Ammon's horn (tissue), 1 donor: ENCODE measurements at regions not wholly inside any gene's neighbourhood (a gene's known extent, or its start where the extent isn't known, plus 50 kb on each side); places are given as distances from the start of the nearest gene placed in this dataset.
"Not testable (repeated sequence)": the region's sequence is repeated elsewhere in the genome, so short reads cannot be mapped to it uniquely, and the experiment has no call there.

ENCODE experiments used
- DNase-seq: peaks from one replicate; pipeline ENCODE4 v3.0.0-alpha.2; 2016; ENCODE audit warnings: low spot score

DNA sequence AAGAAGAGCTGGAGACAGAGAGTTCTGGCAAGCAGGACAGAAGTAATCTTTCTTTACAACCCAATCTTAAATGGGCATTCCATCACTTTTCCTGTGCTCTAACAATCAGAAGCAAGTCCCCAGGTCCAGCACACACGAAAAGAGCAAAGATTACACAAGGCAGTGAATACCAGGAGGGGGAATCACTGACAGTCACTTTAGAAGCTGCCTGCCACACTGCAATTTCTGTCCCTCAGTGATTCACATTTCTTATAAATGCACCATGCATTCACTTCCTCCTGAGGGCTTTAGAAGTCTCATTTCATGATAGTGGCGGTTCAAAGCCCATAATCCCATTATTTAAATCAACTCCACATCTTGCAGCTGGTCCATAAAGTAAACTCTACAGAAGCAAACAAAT, 362.5 kb downstream of the POM121L12 start:
- DNase-seq: no peak

DNA sequence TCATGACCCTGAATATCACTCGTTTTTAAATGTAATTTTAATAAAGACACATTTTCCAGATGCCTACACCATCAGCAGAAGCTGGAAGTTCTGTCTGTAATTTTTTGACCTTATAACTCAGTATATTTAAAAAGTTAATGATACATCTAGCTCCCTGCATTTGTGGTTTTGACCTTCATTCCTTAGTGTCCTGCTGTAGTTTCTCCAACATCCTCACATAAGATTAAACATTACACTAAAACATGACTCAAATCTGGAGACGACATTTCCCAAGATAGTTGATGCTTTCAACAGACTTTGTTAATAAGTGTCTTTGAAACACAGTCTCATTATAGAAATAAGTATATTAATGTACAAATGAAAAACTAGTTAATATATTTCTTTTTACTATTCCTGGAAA, 363.1 kb downstream of the POM121L12 start:
- no peak for DNase-seq

DNA sequence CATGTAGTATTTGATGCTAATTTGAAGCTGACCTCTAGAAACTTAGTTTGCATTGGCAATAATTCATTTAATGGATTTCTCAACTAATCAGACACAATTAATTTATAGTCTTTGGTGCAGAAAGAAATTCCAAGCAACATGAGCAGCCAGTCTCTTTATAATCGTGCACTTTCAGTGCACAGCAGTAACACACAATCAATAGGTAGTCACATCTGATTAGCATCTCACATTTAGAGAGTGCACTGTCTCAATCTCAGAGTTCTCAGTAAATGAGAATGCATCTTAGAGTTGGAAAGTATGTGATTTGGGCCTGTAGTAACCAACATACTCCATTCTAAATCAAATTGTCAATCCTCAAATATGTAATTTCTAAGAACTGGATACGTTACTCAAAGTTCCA, 377.6 kb downstream of the POM121L12 start:
- DNase-seq: no peak

DNA sequence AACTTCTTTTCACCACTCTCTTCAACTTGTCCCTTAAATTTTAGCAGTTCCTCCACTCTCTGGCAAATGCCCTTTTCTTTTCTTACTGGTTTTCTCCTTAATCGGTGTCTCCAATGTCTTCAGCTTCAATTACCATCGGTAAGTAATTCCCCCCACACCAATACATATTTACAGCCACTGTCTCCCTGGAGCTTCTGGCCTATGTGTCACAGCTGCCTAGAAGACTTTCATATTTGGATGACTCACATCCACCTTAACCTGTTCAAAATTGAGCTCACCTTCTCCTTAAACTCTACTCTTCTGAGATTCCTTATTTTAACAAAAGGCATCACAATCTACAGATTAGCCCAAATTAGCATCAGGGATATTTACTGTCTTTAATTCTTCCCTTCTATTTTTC, 380.4 kb downstream of the POM121L12 start:
- DNase-seq: no peak

DNA sequence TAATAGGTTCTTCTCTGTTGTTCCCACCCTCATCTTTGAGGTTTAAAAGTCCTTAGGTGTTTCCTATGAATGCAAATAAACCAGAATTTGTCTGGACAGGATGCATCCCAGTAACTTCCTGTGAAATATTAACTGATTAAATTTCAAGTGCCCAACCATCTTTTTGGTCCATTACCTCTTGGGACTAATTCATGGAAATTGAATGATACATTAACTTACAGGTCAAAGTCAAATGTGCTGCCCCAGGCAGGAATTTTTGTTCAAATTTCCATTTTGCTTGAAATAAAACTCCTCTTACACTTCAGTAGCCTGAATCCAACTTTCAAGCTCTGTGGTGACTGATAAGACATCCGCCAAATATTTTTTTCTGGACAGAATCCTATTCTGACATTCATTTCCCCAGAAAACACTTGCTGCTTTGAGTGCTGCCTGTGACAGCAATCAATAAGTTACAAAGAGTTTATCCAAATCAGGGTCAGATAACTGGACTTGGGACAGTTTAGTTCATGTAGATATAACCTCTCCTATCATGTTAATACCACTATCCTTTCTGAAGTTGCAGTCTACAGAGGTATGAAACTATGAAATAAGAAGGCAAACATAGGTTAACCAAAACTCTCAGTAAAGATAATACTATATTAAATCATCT, 383.5 kb downstream of the POM121L12 start:
- no peak for DNase-seq

DNA sequence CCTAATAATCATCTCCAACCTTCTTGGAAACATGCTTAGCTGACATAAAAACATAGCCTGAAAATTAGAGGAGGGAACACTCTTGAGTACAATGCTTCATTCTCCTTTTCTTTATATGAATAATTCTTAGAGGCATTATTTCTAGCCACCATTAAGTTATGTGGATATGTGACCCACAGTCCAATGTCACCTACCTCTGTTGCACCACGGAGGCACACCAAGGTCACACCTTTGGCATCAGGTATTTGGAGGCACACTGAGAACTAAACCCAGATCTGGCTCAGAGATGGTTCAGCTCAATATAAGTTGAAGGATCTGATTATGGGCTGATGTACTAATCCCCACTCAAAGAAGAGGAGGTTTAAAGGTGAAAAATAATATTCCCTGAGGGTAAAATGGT, 385.1 kb downstream of the POM121L12 start:
- DNase-seq: no peak

DNA sequence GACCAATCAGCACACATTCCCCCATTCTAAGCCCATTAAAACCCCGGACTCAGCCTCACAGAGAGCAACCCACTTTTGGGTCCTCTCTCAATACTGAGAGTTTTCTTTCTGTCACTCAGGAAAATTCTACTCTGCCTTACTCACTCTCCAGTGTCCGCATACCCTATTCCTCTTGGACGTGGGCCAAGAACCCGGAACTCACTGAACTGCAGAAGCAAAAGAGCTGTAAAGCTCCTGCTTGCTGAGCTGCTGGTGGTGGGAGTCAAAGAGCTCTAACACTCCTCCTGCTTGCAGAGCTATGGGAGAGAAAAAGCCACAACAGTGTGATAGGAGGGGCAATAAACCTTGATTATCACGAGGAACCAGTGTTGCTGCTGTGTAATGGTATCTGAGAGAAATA, 386.9 kb downstream of the POM121L12 start:
- no peak for DNase-seq

DNA sequence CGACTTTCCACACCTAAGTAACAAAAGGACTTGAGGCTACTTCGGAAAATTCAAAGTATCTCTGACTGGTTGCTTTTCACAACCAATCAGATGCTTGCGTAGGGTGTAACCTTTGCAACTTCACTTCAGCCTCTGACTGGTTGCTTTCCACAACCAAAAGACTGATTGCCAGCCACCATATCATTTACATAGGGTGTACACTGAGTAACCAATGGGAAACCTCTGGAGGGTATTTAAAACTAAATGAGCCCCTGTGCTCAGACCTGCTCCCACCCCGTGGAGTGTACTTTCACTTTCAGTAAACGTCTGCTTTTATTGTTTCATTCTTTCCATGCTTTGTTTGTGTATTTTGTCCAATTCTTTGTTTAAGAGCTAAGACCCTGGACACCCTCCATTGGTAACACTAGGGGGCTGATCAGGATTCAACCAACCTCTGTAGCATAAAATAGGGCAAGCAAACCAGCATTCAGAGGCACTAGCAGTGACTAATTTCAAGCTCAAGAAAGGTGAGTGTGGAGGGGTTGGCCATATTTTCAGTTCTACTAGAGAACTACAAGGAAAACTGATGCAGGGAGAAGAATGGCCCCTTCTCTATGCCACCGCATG, 390.8 kb downstream of the POM121L12 start:
- no peak for DNase-seq

DNA sequence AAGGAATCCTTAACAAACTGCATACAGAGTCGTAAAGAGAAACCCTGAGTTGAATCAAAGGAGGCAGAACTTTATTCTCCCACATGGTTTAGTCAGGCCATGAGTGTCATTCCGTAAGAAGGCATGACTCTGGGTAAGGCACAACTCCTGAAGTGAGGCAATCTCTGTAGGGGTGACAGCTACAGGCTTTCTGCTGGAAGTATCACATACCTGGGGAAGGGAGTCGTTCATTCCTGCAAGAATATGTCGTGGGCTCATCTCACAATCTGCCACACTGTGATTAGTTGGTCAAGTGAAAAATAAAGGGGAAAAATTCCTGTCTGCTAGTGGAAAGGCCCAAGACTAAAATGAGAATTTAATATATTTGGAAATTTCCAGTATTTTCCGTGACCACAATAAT, 392.6 kb downstream of the POM121L12 start:
- no peak for DNase-seq

DNA sequence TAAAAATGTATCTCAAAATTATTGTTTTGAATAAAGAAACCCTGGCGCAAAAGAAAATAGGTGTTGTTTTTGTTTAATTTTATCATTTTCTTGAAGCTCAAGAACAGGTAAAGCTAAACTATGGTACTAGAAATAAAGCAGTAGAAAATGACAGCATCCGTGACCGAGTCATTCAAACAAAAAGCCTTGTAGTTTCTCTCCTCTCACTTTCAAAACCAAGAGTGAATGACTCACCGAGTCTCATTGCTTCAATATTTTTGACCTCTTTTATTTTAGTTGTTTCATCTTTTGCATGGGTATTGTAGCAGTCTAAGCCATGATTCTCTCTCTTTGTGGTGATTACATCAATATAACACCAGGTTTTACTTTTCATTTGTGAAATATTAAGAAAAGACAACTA, 396.5 kb downstream of the POM121L12 start:
- no peak for DNase-seq

DNA sequence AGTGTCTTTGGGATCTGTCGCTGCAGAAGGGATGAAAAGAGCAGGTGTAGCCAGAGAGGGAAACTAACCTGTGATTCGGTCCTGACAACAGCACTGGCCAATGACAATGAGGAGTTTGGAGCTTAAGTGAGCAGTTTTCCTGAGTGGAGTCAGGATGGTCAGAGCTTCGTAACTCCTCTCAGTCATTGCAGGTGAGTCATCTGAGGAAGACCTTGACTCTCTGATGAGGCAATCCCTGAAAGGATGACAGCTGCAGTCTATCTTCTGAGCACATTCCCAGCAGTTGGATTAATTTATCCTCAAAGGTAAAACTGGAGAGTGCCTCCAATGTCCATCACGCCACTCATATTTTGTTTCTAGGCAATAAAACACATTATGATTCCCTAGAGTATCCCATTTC, 401.9 kb downstream of the POM121L12 start:
- no peak for DNase-seq

DNA sequence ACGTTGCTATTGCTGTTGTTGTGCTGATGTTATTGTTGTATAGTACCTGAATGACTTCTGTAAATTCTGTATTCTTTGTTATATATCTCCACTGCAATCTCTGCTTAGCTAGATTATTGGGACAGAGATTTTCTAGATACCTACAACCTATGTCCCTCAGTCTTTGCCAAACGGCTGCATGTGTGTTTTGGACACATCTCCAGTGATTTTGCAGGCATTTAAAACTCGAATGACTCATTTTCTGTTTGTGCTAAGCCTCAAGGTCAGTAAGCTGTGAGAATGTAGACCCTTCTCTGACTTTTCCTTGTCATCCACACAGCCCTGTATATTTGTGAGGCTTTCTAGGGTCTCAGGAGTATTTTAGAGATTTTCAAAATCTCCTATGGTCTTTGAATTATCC, 410.7 kb downstream of the POM121L12 start:
- no peak for DNase-seq

DNA sequence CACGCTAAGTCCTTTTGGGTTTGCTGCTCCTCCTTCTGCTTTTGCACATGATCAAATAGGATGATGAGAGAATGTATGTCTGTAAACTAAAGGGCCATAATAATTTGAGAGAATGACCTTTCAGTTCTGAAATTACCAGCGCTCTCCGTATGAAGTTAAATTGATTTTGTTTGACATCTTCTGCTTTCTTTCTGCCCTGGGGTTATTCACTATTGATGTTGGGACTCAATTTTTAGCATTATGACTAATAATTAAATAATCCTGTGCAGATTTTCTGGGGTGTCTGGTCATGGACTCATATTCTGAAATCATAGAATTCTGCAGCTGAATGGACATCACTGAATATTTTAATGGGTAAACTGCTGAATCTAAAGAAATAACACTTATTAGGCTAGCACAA, 423.2 kb downstream of the POM121L12 start:
- no peak for DNase-seq

DNA sequence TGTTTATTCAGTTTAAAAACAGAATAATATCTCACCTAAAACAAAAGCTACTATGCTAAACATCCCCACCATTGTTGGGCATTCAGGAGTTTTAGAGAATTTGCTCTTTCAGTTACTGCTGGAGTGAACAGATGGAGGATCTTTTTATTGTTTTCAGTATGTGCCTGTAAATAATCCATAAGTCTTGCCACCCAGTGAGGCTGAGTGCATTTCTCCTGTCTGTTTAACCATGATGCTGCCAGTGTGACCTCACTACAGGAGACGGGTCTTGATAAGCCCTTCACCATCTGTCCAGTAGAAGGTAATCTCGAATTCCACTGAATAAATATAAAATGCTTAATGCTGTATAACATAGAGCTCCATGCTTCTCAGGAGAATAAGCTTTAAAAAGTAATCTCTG, 430.9 kb downstream of the POM121L12 start:
- no peak for DNase-seq

DNA sequence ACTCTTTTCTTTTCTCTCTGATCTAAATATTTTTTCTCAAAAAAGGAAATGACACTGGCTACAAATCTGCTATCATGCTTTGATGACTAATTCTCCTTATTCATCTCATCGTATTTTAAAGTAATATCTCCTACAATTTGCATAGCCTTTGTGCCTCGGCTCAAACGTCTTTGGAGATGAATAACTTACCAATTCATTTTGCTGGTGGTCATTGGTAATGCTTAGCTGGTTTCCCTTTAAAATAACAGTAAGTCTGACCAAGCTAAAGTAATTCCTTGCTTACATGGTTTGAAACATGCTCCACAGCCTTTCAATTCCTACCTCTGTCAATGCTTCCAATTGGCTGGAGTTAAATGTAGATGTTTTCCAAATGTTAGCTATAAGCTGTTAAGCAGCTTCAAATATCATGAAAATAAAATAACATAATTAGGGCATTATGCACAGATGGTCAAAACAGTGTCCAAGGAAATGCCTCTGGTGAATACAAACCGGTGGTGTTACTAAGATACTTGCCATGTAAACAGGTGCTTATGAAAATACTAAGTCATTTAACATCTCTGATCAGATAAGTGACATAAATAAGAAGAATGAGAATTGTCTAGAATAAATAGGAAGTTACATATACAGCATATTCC, 435.0 kb downstream of the POM121L12 start:
- DNase-seq: no peak

DNA sequence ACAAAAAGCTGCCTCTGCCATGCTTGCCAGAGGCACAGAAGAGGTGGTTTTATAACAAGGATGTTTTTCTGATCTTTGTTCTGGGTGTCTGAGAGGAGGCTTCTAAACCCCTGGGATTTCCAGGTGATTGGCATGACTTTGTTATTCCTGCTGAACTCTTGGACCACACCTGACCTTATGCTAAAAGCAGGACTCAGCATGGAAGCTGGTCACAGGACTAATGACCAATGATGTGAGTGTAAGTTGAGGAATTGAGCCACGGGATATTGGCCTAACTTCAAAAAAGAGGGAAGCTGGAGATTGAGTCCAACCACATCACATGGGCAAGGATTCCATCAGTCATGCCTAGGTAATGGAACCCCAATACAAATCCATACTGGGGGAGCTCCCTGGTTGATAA, 437.9 kb downstream of the POM121L12 start:
- DNase-seq: no peak

DNA sequence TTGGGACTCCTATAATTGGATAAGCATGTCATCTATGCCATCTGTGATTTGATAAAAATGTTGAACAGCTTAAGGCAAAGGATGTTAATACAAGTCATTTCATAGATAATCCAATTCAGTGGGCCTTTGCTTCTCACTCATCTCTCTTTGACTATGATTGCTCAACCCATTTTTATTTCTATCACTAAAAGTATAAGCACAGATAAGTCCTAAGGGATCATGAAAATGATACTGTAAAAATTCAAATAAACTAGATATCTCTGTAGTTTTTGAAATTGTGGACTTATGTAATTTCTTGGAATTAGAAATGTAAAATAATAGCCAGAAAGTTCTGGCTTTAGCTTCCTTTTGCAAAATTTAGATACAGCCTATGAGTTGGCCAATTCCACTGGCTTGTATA, 440.3 kb downstream of the POM121L12 start:
- no peak for DNase-seq

DNA sequence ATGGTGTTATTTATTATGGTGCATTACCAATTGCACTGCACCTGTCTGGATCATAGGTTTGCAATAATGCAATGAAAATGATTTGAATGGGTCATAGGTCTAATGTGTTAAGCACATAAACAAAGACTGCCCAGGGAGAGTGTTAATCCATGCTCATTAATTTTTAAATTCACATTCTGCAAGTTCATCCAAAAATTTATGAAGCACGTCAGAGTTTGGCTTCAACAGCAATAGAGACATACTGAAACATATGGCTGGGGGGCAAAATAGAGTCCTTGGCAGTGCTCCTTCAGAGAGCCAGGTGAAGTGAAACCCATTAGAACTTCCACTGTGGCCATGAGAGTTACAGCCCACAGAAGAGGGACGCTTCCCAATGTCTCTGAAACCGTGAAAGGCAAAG, 441.1 kb downstream of the POM121L12 start:
- no peak for DNase-seq

DNA sequence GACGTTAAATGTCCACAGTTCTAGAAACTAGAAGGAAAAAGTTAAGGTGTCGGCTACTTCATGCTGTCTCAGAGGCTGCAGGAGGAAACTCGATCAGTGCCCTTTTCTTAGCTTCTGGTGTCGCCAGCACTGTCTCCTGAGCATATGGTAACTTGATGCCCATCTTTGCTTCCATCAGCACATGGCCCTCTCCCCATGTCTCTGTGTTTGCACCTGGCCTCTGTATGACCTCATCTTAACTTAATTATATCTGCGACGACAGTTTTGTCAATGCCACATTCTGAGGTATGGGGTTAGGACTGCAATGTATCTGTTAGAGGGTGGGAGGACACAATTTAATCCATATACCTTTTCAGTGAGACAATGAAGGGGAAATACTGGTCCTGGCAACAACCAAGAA, 449.9 kb downstream of the POM121L12 start:
- no peak for DNase-seq

DNA sequence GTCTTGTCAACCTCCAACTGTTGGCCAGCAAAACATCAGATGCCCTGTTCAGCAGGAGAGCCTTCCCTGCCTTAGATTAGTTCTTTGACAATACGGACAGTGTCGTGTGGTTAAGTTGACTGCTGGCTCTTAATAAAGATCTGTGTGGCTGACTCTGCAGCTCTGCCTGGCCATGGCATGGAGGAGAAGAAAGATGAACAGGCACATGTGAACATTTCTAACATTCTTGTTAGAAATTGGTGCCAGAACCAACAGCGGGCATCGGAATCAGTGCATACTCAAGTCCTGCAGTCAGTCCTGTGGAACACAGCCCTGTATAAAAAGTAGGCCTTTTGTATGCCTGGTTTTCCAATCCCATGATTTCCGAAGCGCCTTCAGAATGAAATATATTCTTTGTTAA, 455.6 kb downstream of the POM121L12 start:
- DNase-seq: no peak

DNA sequence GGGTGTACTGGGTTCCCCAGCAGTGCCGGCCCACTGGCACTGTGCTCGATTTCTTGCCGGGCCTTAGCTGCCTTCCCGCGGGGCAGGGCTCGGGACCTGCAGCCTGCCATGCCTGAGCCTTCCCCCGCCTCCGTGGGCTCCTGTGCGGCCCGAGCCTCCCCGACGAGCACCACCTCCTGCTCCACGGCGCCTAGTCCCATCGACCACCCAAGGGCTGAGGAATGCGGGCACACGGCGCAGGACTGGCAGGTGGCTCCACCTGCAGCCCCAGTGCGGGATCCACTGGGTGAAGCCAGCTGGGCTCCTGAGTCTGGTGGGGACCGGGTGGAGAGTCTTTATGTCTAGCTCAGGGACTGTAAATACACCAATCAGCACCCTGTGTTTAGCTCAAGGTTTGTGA, 459.7 kb downstream of the POM121L12 start:
- not testable (repeated sequence) for DNase-seq

DNA sequence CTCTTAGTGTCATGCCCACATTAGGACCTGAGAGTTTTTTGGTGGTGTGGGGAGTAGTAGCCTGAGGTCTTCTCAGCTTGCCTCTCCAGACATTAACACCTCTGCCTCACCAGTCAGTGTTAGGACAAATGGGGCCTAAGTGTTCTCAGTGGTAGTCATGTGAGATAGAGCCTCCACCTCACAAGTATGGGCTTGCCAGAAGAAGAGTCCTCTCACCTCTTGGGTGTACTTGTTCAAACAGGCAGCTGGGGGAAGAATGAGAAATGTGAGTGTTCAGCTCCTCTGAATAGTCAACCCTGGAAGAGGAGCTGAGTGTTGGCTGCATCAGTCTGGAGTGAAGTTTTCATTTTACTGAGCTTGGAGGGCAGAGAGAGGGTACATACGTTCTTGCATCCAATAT, 464.6 kb downstream of the POM121L12 start:
- DNase-seq: no peak

DNA sequence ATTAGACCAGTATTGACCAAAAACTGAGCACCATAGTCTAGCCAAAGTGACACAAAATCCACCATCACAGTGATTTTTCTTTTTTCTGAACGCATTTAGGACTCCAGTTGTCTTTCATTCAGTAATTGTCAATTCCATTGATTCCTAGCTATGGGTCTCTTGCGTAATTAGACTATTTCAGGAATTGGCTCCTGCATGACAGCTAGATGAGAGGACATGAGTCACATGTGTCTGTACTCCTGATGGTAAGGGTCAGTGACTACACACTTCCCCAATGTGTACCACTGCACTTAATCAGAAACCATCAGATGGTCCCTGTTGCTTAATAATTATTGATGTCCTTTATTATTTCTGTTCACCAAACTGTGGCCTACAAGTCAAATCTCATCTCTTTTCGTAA, 469.5 kb downstream of the POM121L12 start:
- DNase-seq: no peak

DNA sequence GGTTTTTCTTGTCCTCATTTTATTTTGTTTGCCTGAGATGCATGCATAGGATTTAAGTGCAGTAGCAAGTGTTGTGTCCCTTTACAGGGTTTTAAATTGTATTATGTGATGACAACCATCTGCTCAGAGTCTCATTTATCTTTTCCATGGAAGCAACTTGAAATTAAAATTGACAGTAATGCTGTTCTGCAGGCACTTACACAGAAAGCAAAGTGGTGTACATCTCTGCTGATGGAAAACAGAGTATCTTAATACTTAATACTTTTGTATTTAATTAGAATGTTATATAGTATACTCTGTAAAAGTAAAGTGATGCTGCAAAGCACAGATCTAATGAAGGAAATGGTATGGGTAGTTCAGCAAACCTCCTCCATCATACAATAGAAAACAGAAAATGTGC, 482.9 kb downstream of the POM121L12 start:
- no peak for DNase-seq
